SK-N-SH (cell line): ENCODE measurements at regions not wholly inside any gene's neighbourhood (a gene's known extent, or its start where the extent isn't known, plus 50 kb on each side); places are given as distances from the start of the nearest gene placed in this dataset.
"Not testable (repeated sequence)": the region's sequence is repeated elsewhere in the genome, so short reads cannot be mapped to it uniquely, and the experiment has no call there.

Experiments used
- CTCF ChIA-PET: fragments of 300-600, 350-600 bp; formaldehyde crosslinking; extraction: SDS; loops from one replicate; lab custom pipeline; 2021; lab: Yijun Ruan, JAX
- POLR2A ChIA-PET: fragments of 350-600 bp; sonication (Branson Sonifier 250); formaldehyde crosslinking; extraction: SDS; loops from one replicate; lab custom pipeline; 2020; ENCODE audit warnings: antibody characterized with exemption, inconsistent platforms; lab: Yijun Ruan, JAX
- DNase-seq: peaks from one replicate; pipeline ENCODE4 v3.0.0; 2012
- H2AFZ ChIP-seq: fragments of 200-600 bp; sonication (generic); 2 replicates; pipeline ENCODE4 v1.8.1; 2016; ENCODE audit warnings: antibody characterized with exemption, mild to moderate bottlenecking, low read depth
- H3F3A ChIP-seq: fragments of 200-600 bp; sonication (generic); replicated peaks from 2 replicates; pipeline ENCODE3; 2016; ENCODE audit warnings: antibody characterized with exemption, mild to moderate bottlenecking; ENCODE audit not compliant: insufficient read depth
- H3K27ac ChIP-seq, 2 experiments: fragments of 200-500 bp in 1 of 2; fragments of 200-600 bp in 1 of 2; sonication (Bioruptor generic) in 1 of 2; sonication (generic), shearing (Covaris generic) in 1 of 2; 2 replicates each; pipeline versions ENCODE4 v1.5.1 to v1.6.1; 2014 to 2016; ENCODE audit warnings: low read depth in 2 of 2, inconsistent platforms in 1 of 2, low read length in 1 of 2, mild to moderate bottlenecking in 1 of 2, mixed read lengths in 1 of 2
- H3K27me3 ChIP-seq: fragments of 200-600 bp; sonication (generic), shearing (Covaris generic); 2 replicates; pipeline ENCODE4 v1.6.1; 2016; ENCODE audit warnings: mixed run types; ENCODE audit not compliant: insufficient read depth
- H3K36me3 ChIP-seq, 2 experiments: fragments of 200-500 bp in 1 of 2; fragments of 200-600 bp in 1 of 2; sonication (Bioruptor generic) in 1 of 2; sonication (generic) in 1 of 2; replicated peaks in 1 of 2; 2 replicates each; pipeline versions ENCODE3 to v1.5.1; 2014 to 2016; ENCODE audit warnings: low read length in 1 of 2, mild to moderate bottlenecking in 1 of 2; ENCODE audit not compliant: insufficient read depth in 2 of 2, control insufficient read depth in 1 of 2
- H3K4me1 ChIP-seq, 2 experiments: fragments of 200-500 bp in 1 of 2; fragments of 200-600 bp in 1 of 2; sonication (Bioruptor generic) in 1 of 2; sonication (generic), shearing (Covaris generic) in 1 of 2; 2 replicates each; pipeline versions ENCODE4 v1.5.1 to v1.6.1; 2014 to 2016; ENCODE audit warnings: low read depth in 1 of 2, low read length in 1 of 2, mixed run types in 1 of 2; ENCODE audit not compliant: insufficient read depth in 2 of 2, control insufficient read depth in 1 of 2
- H3K4me2 ChIP-seq: fragments of 200-600 bp; sonication (generic), shearing (Covaris generic); 2 replicates; pipeline ENCODE4 v1.6.1; 2017; ENCODE audit warnings: mixed run types
- H3K4me3 ChIP-seq, 2 experiments: fragments of 200-500 bp in 1 of 2; fragments of 200-600 bp in 1 of 2; sonication (Bioruptor generic) in 1 of 2; sonication (generic), shearing (Covaris generic) in 1 of 2; 2 replicates each; pipeline versions ENCODE4 v1.5.1 to v1.8.1; 2014 to 2016; ENCODE audit warnings: low read depth in 2 of 2, inconsistent platforms in 1 of 2, low read length in 1 of 2, mild to moderate bottlenecking in 1 of 2, mixed read lengths in 1 of 2, moderate library complexity in 1 of 2
- H3K79me2 ChIP-seq: fragments of 200-600 bp; sonication (generic); 2 replicates; pipeline ENCODE4 v1.8.1; 2017; ENCODE audit warnings: mild to moderate bottlenecking; ENCODE audit not compliant: insufficient read depth
- H3K9ac ChIP-seq: fragments of 200-600 bp; sonication (generic); 2 replicates; pipeline ENCODE4 v1.6.1; 2017; ENCODE audit warnings: mixed run types
- H3K9me2 ChIP-seq: fragments of 200-600 bp; sonication (generic); 2 replicates; pipeline ENCODE4 v1.6.1; 2017; ENCODE audit warnings: mixed run types
- H3K9me3 ChIP-seq: fragments of 200-600 bp; sonication (generic); 2 replicates; pipeline ENCODE4 v1.6.1; 2017; ENCODE audit warnings: mixed run types, mild to moderate bottlenecking, moderate library complexity
- H4K20me1 ChIP-seq: fragments of 200-600 bp; sonication (generic); 2 replicates; pipeline ENCODE4 v1.6.1; 2017; ENCODE audit warnings: mild to moderate bottlenecking, mixed run types; ENCODE audit not compliant: insufficient read depth
- NFIC ChIP-seq: IDR thresholded peaks from 2 replicates; pipeline ENCODE4 v1.4.0; 2012; ENCODE audit warnings: borderline replicate concordance
- SIN3A ChIP-seq: IDR thresholded peaks from 2 replicates; pipeline ENCODE4 v1.6.1; 2012; ENCODE audit warnings: low read depth, mild to moderate bottlenecking, low read length, moderate library complexity, borderline replicate concordance
- WGBS: methylation state at CpG from one replicate; pipeline ENCODE4 v1.1.6; 2017; ENCODE audit warnings: low lambda C conversion rate; 5-methylcytosine and 5-hydroxymethylcytosine counted together
- TF ChIP-seq, protein P1 (sequence below): fragments of 200-600 bp; sonication (generic); IDR thresholded peaks from 2 replicates; pipeline ENCODE4 v1.6.1; 2017; ENCODE audit warnings: antibody characterized with exemption, mild to moderate bottlenecking, moderate library complexity

DNA sequence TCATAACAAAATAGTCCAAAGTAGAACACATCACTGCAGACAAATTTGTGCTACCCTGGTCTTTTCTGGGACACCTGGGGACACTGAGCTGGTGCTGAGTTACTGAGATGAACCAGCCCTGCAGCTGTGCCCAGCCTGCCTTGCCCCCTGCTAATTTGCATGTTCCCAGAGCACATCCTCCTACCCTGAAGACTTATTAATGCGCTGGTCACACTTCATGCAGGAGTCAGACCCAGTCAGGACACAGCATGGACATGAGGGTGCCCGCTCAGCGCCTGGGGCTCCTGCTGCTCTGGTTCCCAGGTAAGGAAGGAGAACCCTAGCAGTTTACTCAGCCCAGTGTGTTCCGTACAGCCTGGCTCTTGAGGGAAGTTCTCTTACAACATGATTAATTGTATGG, 1518.3 kb downstream of the RPIA start (continued):
- no peak for TF ChIP-seq SIN3A
- TF ChIP-seq NFIC = no peak

DNA sequence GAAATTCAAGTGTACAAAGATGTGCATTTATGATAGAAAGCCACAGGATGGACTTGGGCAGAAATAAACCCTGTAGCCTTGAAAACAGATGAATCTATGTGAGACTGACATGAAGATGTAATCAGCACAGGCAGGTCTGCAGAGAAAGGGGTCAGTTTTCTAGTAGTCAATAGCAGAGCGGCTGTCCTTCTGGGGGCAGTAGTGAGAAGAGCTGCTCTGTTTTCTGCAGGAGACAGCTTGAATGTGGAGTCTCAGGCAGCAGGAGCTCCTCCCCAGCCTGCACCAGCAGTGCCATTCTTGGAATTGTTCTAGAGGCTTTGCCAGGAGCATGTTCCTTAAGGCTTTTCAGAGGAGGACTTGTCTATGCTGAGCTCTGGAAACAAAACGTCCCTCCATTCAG, 1524.4 kb downstream of the RPIA start:
- whole genome bisulfite sequencing = 0% methylated on average over 2 of the region's 2 CpGs

GRCh38 chr2:90216801-90217200, 1525.3 kb downstream of the RPIA start:
- H2AFZ ChIP-seq, H3K27me3 ChIP-seq, DNase-seq, H3F3A ChIP-seq, H3K36me3 ChIP-seq, H3K4me3 ChIP-seq, H3K9me2 ChIP-seq, CTCF ChIA-PET, H3K4me2 ChIP-seq, H3K9me3 ChIP-seq, H3K4me1 ChIP-seq, H3K9ac ChIP-seq, H3K79me2 ChIP-seq, H3K27ac ChIP-seq, H4K20me1 ChIP-seq, POLR2A ChIA-PET: not testable (repeated sequence)
- WGBS = 0% methylated on average over 1 of the region's 1 CpG

More for the DNA sequence above, 1524.4 kb downstream of the RPIA start:
- DNase-seq, H3F3A ChIP-seq, H3K9me3 ChIP-seq, H3K4me3 ChIP-seq, POLR2A ChIA-PET, H3K79me2 ChIP-seq, H3K4me2 ChIP-seq, H2AFZ ChIP-seq, H3K27ac ChIP-seq, H3K9ac ChIP-seq, H3K9me2 ChIP-seq, H4K20me1 ChIP-seq, CTCF ChIA-PET, H3K27me3 ChIP-seq, H3K4me1 ChIP-seq, H3K36me3 ChIP-seq: not testable (repeated sequence)
- TF ChIP-seq, protein P1, sequence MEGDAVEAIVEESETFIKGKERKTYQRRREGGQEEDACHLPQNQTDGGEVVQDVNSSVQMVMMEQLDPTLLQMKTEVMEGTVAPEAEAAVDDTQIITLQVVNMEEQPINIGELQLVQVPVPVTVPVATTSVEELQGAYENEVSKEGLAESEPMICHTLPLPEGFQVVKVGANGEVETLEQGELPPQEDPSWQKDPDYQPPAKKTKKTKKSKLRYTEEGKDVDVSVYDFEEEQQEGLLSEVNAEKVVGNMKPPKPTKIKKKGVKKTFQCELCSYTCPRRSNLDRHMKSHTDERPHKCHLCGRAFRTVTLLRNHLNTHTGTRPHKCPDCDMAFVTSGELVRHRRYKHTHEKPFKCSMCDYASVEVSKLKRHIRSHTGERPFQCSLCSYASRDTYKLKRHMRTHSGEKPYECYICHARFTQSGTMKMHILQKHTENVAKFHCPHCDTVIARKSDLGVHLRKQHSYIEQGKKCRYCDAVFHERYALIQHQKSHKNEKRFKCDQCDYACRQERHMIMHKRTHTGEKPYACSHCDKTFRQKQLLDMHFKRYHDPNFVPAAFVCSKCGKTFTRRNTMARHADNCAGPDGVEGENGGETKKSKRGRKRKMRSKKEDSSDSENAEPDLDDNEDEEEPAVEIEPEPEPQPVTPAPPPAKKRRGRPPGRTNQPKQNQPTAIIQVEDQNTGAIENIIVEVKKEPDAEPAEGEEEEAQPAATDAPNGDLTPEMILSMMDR = peak; percentile 22; the same call in 1 of the 2 replicates

DNA sequence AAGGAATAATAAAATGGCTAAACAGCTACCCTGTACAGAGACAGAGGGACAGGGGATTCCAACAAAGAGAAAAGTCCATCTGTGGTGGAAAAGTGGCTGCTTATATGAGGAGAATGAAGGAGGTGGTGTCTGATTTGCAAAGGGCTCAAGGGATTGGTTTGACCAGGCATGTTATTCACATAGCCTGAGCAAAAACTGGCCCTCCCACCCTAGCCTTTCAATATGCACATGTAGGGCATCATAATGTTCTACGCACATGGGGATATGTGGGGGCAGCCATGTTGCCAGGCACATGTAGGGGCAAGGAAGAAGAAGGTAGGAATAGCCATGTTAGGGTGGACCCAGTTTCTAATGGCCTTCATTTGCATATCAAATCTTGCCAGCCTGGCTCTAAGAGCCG, 1527.1 kb downstream of the RPIA start:
- H3K36me3 ChIP-seq, H3K79me2 ChIP-seq, H3K4me3 ChIP-seq, H3K27me3 ChIP-seq, H2AFZ ChIP-seq, CTCF ChIA-PET, H4K20me1 ChIP-seq, H3K9me2 ChIP-seq, H3K4me1 ChIP-seq, H3K27ac ChIP-seq, H3K9me3 ChIP-seq, H3K9ac ChIP-seq, DNase-seq, H3K4me2 ChIP-seq, POLR2A ChIA-PET, H3F3A ChIP-seq: not testable (repeated sequence)
- 0% methylated on average over 1 of the region's 2 CpGs for WGBS

DNA sequence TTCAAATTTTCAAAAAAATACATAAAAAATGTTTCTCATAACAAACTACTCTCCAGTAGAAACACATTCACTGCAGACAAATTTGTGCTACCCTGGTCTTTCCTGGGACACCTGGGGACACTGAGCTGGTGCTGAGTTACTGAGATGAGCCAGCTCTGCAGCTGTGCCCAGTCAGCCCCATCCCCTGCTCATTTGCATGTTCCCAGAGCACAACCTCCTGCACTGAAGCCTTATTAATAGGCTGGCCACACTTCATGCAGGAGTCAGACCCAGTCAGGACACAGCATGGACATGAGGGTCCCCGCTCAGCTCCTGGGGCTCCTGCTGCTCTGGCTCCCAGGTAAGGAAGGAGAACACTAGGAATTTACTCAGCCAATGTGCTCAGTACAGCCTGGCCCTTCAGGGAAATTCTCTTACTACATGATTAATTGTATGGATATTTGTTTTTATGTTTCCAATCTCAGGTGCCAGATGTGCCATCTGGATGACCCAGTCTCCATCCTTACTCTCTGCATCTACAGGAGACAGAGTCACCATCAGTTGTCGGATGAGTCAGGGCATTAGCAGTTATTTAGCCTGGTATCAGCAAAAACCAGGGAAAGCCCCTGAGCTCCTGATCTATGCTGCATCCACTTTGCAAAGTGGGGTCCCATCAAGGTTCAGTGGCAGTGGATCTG, 1529.3 kb downstream of the RPIA start:
- POLR2A ChIA-PET, CTCF ChIA-PET, H2AFZ ChIP-seq: not testable (repeated sequence)

More for the DNA sequence above, 1529.3 kb downstream of the RPIA start:
- not testable (repeated sequence) for H3F3A ChIP-seq, H3K9ac ChIP-seq, H3K4me1 ChIP-seq, H3K9me2 ChIP-seq, H3K4me2 ChIP-seq, H4K20me1 ChIP-seq, H3K9me3 ChIP-seq, H3K27me3 ChIP-seq, H3K27ac ChIP-seq, H3K4me3 ChIP-seq, H3K79me2 ChIP-seq, DNase-seq, H3K36me3 ChIP-seq
- WGBS = 0% methylated on average over 2 of the region's 2 CpGs
